CD14-positive monocyte (primary cell): ENCODE measurements at regions not wholly inside any gene's neighbourhood (a gene's known extent, or its start where the extent isn't known, plus 50 kb on each side); places are given as distances from the start of the nearest gene placed in this dataset.

Experiments used
- DNase-seq, 3 donors: peaks; one replicate each; pipeline ENCODE4 v3.0.0-alpha.2; 2011 to 2022
- H2AFZ ChIP-seq: 2 replicates; pipeline ENCODE4 v1.6.0; 2012; ENCODE audit warnings: mild to moderate bottlenecking, low read depth, low read length, inconsistent platforms; ENCODE audit not compliant: insufficient read depth, poor library complexity, severe bottlenecking
- H3K27ac ChIP-seq, 2 donors: 1 replicate in 1 of 2; 2 replicates in 1 of 2; pipeline ENCODE4 v1.5.1; 2012 to 2013; ENCODE audit warnings: low read length in 2 of 2, control low read depth in 1 of 2, inconsistent platforms in 1 of 2, low read depth in 1 of 2, mild to moderate bottlenecking in 1 of 2
- H3K27me3 ChIP-seq, 2 donors: one replicate each; pipeline versions ENCODE4 v1.6.0 to v1.6.1; 2011 to 2013; ENCODE audit warnings: low read length in 2 of 2; ENCODE audit not compliant: control insufficient read depth in 2 of 2, insufficient read depth in 2 of 2
- H3K36me3 ChIP-seq, 2 donors: replicated peaks in 1 of 2; 1 replicate in 1 of 2; 2 replicates in 1 of 2; pipeline versions ENCODE4 v1.5.1 to v1.6.1; 2012 to 2013; ENCODE audit warnings: low read length in 2 of 2, control low read depth in 1 of 2, inconsistent platforms in 1 of 2, mild to moderate bottlenecking in 1 of 2; ENCODE audit not compliant: insufficient read depth in 2 of 2, control insufficient read depth in 1 of 2
- H3K4me1 ChIP-seq, 2 donors: 1 replicate in 1 of 2; 2 replicates in 1 of 2; pipeline versions ENCODE4 v1.5.1 to v1.6.1; 2012 to 2013; ENCODE audit warnings: low read length in 2 of 2, control low read depth in 1 of 2, inconsistent platforms in 1 of 2, mild to moderate bottlenecking in 1 of 2, moderate library complexity in 1 of 2; ENCODE audit not compliant: insufficient read depth in 2 of 2, control insufficient read depth in 1 of 2
- H3K4me2 ChIP-seq: replicated peaks from 2 replicates; pipeline ENCODE3; 2012; ENCODE audit warnings: low read length, moderate library complexity, mild to moderate bottlenecking; ENCODE audit not compliant: poor library complexity, severe bottlenecking; ENCODE audit errors: extremely low read depth
- H3K4me3 ChIP-seq, 3 experiments: fragments of 200-600 bp in 1 of 3; sonication (generic) in 1 of 3; replicated peaks in 1 of 3; 1 replicate in 2 of 3; 2 replicates in 1 of 3; pipeline ENCODE4 v1.5.1; 2011 to 2013; ENCODE audit warnings: low read length in 3 of 3, mild to moderate bottlenecking in 3 of 3, control low read depth in 2 of 3, low read depth in 2 of 3, inconsistent platforms in 1 of 3, moderate library complexity in 1 of 3
- H3K79me2 ChIP-seq: 2 replicates; pipeline ENCODE4 v1.6.0; 2012; ENCODE audit warnings: mild to moderate bottlenecking, control low read depth, inconsistent platforms, low read length, moderate library complexity; ENCODE audit not compliant: insufficient read depth
- H3K9ac ChIP-seq: 2 replicates; pipeline ENCODE4 v1.6.0; 2017; ENCODE audit warnings: low read length, mild to moderate bottlenecking; ENCODE audit not compliant: insufficient read depth, poor library complexity, severe bottlenecking
- H3K9me3 ChIP-seq, 2 donors: replicated peaks in 1 of 2; 1 replicate in 1 of 2; 2 replicates in 1 of 2; pipeline versions ENCODE4 v1.5.1 to v1.6.1; 2012 to 2013; ENCODE audit warnings: low read length in 2 of 2, control low read depth in 1 of 2; ENCODE audit not compliant: control insufficient read depth in 1 of 2, insufficient read depth in 1 of 2
- H4K20me1 ChIP-seq: 2 replicates; pipeline ENCODE4 v1.6.0; 2012; ENCODE audit warnings: mild to moderate bottlenecking, low read length, control low read depth, moderate library complexity; ENCODE audit not compliant: insufficient read depth
- H3K27ac Mint-ChIP-seq, 7 donors: one replicate each; pipeline ENCODE4 v1.8.0; 2020; ENCODE audit warnings: mild to moderate bottlenecking in 7 of 7, mixed read lengths in 7 of 7, moderate library complexity in 6 of 7, inconsistent platforms in 2 of 7
- H3K27me3 Mint-ChIP-seq, 3 donors: one replicate each; pipeline ENCODE4 v1.8.0; 2021 to 2022; ENCODE audit warnings: low read depth in 3 of 3, mild to moderate bottlenecking in 3 of 3, mixed read lengths in 3 of 3, moderate library complexity in 3 of 3, inconsistent platforms in 1 of 3
- H3K36me3 Mint-ChIP-seq, 2 donors: one replicate each; pipeline ENCODE4 v1.8.0; 2020; ENCODE audit warnings: mixed read lengths in 2 of 2, inconsistent platforms in 1 of 2, mild to moderate bottlenecking in 1 of 2
- H3K4me1 Mint-ChIP-seq: one replicate; pipeline ENCODE4 v1.8.0; 2020; ENCODE audit warnings: mild to moderate bottlenecking, mixed read lengths
- H3K4me3 Mint-ChIP-seq, 2 donors: one replicate each; pipeline ENCODE4 v1.8.0; 2020; ENCODE audit warnings: mild to moderate bottlenecking in 2 of 2, mixed read lengths in 2 of 2, moderate library complexity in 1 of 2
- H3K9me3 Mint-ChIP-seq, 7 donors: one replicate each; pipeline ENCODE4 v1.8.0; 2020 to 2022; ENCODE audit warnings: mixed read lengths in 7 of 7, mild to moderate bottlenecking in 6 of 7, moderate library complexity in 6 of 7, inconsistent platforms in 2 of 7
- WGBS: methylation state at CpG from one replicate; pipeline ENCODE4 v1.1.5; 2013; ENCODE audit warnings: missing lambda C conversion rate; ENCODE audit not compliant: insufficient coverage; 5-methylcytosine and 5-hydroxymethylcytosine counted together
- intact Hi-C, 2 donors: fragments of 100-400 bp; cut with micrococcal nuclease; formaldehyde crosslinking; loops; one replicate each; pipeline versions ENCODE4 v1.15.0 to v1.15.1; 2023
- TF ChIP-seq, protein P1 (sequence below): fragments of 200-600 bp; IDR thresholded peaks from one replicate; pipeline ENCODE4 v1.8.0; 2022; ENCODE audit warnings: antibody characterized with exemption, mild to moderate bottlenecking

DNA sequence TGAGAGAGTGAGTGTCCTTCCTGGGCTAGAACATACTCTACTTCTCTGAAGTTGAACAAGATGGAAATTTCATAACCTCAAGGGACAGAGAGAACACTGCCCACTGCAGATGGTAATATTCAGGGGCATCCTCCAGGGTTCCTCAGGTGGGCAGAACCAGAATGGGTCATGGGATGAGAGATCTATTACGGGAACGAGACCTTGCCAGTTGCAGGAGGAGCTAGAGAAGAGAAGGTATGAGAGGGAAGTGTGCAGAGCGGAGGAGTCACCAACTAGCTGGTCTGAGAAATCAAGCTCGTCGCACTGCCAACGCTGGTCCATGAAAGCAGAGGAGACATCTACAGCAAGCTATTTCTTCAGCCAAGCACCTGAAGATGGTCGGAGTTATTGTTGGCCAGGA lies 184.7 kb downstream of the TJP1 start:
- Mint-ChIP-seq H3K4me3 (no peak overlapping the region), H3K9me3 (peaks cover 0 to 13% (median 5%) of the 10 kb centered on the region in 7 donors), H3K4me1 (no peaks in the 10 kb centered on the region), H3K36me3 (no peaks in the 10 kb centered on the region), H3K27me3 (peaks cover 0 to 2% (median 0%) of the 10 kb centered on the region in 3 donors), H3K27ac (no peak overlapping the region)
- 78% methylated on average over 5 of the region's 7 CpGs for WGBS
- TF ChIP-seq, protein P1, sequence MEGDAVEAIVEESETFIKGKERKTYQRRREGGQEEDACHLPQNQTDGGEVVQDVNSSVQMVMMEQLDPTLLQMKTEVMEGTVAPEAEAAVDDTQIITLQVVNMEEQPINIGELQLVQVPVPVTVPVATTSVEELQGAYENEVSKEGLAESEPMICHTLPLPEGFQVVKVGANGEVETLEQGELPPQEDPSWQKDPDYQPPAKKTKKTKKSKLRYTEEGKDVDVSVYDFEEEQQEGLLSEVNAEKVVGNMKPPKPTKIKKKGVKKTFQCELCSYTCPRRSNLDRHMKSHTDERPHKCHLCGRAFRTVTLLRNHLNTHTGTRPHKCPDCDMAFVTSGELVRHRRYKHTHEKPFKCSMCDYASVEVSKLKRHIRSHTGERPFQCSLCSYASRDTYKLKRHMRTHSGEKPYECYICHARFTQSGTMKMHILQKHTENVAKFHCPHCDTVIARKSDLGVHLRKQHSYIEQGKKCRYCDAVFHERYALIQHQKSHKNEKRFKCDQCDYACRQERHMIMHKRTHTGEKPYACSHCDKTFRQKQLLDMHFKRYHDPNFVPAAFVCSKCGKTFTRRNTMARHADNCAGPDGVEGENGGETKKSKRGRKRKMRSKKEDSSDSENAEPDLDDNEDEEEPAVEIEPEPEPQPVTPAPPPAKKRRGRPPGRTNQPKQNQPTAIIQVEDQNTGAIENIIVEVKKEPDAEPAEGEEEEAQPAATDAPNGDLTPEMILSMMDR, result no peak
- no peaks in the 10 kb centered on the region for H3K4me1 ChIP-seq
- H3K9me3 ChIP-seq, result no peaks in the 10 kb centered on the region
- H3K27ac ChIP-seq, result no peak overlapping the region
- no peaks in the 10 kb centered on the region for H4K20me1 ChIP-seq
- H3K79me2 ChIP-seq, result no peaks in the 10 kb centered on the region
- no peak overlapping the region for H3K9ac ChIP-seq
- no peaks in the 10 kb centered on the region for H3K27me3 ChIP-seq
- no peaks in the 10 kb centered on the region for H3K36me3 ChIP-seq
- H2AFZ ChIP-seq, result no peak overlapping the region
- H3K4me2 ChIP-seq, result no peak overlapping the region
- intact Hi-C loops, result no loop called here
- no peak for DNase-seq
- H3K4me3 ChIP-seq, result no peak overlapping the region

- H3K4me3 ChIP-seq, result no peak overlapping the region
- Mint-ChIP-seq H3K27ac (peak overlapping the region in 1 of 7 donors; percentile 10), H3K4me1 (no peaks in the 10 kb centered on the region), H3K27me3 (peaks cover 0 to 2% (median 0%) of the 10 kb centered on the region in 3 donors), H3K36me3 (no peaks in the 10 kb centered on the region), H3K9me3 (peaks cover 0 to 13% (median 4%) of the 10 kb centered on the region in 7 donors), H3K4me3 (no peak overlapping the region)
- no peaks in the 10 kb centered on the region for H3K36me3 ChIP-seq
- no peaks in the 10 kb centered on the region for H4K20me1 ChIP-seq
- H3K9me3 ChIP-seq, result no peaks in the 10 kb centered on the region
- H3K27me3 ChIP-seq, result no peaks in the 10 kb centered on the region
- intact Hi-C loops, result no loop called here
- H3K9ac ChIP-seq, result no peak overlapping the region
- H3K79me2 ChIP-seq, result no peaks in the 10 kb centered on the region
- H3K27ac ChIP-seq, result no peak overlapping the region
- no peaks in the 10 kb centered on the region for H3K4me1 ChIP-seq
- no peak overlapping the region for H2AFZ ChIP-seq
- TF ChIP-seq, protein P1, result no peak
- DNase-seq, result no peak
- H3K4me2 ChIP-seq, result no peak overlapping the region
These were observed 185.3 kb downstream of the TJP1 start for GRCh38 chr15:29636921-29637320.
